ENCODE measurements at regions not wholly inside any gene's neighbourhood (a gene's known extent, or its start where the extent isn't known, plus 50 kb on each side); places are given as distances from the start of the nearest gene placed in this dataset.

DNA sequence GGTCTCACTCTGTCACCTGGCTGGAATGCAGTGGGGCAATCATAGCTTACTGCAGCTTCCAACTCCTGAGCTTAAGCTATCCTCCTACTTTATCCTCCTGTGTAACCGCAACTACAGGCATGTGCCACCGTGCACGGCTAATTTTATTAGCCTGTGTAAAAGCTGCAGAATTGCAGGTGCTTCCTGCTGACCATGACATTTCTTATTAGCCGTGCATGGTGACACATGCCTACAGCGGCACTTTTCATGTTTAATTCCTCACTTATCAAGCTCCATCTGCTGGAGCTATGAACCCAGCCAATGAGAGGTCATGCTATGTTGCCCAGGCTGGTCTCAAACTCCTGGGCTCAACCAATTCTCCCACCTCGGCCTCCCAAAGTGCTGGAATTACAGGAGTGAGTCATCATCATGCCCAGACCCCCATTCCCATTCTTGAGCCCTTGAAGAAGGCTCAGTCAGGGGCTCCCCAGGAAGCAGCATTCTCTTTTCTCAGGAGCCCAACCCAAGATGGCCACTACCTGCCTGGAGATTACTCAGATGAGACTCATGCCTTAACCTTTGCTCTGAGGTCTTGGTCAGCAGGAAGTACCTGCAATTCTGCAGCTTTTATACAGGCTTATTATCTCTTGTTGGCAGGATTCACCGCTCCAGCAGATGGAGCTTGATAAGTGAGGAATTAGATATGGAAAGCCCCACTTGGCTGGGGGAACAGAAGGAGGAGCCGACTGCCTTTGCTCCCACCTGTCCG lies 503.2 kb downstream of the MED13L start:
- H3K27ac ChIP-seq, result no peak overlapping the region
- H3K4me1 ChIP-seq, result no peaks in the 10 kb centered on the region
- H3K27me3 ChIP-seq (ENCODE audit: insufficient read depth in 3 of 3, low read length in 2 of 3), result peaks cover 0 to 3% (median 0%) of the 10 kb centered on the region in 3 donors
- H3K36me3 ChIP-seq (ENCODE audit: insufficient read depth in 1 of 2, low read depth in 1 of 2), result no peaks in the 10 kb centered on the region
- H3K4me3 ChIP-seq, result no peak overlapping the region
- DNase-seq (no peak), ATAC-seq (no peak)
- H3K9me3 ChIP-seq, result peaks cover 6% of the 10 kb centered on the region
- intact Hi-C loops (cut with DNase I), result no loop called here
- TF ChIP-seq, protein P1, sequence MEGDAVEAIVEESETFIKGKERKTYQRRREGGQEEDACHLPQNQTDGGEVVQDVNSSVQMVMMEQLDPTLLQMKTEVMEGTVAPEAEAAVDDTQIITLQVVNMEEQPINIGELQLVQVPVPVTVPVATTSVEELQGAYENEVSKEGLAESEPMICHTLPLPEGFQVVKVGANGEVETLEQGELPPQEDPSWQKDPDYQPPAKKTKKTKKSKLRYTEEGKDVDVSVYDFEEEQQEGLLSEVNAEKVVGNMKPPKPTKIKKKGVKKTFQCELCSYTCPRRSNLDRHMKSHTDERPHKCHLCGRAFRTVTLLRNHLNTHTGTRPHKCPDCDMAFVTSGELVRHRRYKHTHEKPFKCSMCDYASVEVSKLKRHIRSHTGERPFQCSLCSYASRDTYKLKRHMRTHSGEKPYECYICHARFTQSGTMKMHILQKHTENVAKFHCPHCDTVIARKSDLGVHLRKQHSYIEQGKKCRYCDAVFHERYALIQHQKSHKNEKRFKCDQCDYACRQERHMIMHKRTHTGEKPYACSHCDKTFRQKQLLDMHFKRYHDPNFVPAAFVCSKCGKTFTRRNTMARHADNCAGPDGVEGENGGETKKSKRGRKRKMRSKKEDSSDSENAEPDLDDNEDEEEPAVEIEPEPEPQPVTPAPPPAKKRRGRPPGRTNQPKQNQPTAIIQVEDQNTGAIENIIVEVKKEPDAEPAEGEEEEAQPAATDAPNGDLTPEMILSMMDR (IDR thresholded peaks at IDR 0.05), result no peak
- 28 to 34% (median 32%) methylated on average over 9 of the region's 9 CpGs for WGBS, 3 donors

DNA sequence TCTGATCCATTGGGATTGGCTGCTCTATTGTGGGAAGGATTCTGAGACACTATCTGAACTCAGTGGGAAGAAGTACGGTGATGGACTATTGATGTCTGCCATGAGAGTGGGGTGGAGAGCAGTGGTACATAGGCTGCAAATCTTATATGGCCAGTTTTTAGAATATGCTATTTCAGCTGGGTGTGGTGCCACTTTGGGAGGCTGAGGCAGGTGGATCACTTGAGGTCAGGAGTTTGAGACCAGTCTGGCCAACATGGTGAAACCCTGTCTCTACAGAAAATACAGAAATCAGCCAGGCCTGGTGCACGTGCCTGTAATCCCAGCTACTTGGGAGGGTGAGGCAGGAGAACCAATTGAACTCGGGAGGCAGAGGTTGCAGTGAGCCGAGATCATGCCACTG lies 505.9 kb downstream of the MED13L start:
- Histone ChIP-seq H3K36me3 (ENCODE audit: insufficient read depth in 1 of 2, low read depth in 1 of 2) (no peaks in the 10 kb centered on the region), H3K9me3 (peaks cover 6% of the 10 kb centered on the region), H3K27ac (no peak overlapping the region), H3K27me3 (ENCODE audit: insufficient read depth in 3 of 3, low read length in 2 of 3) (peaks cover 0 to 3% (median 0%) of the 10 kb centered on the region in 3 donors), H3K4me1 (no peaks in the 10 kb centered on the region), H3K4me3 (no peak overlapping the region)
- intact Hi-C loops (cut with DNase I), result no loop called here
- ATAC-seq (no peak), DNase-seq (no peak)
- WGBS, 3 donors, result 57 to 75% (median 67%) methylated on average over 4 of the region's 4 CpGs
- TF ChIP-seq, protein P1 (IDR thresholded peaks at IDR 0.05), result no peak

DNA sequence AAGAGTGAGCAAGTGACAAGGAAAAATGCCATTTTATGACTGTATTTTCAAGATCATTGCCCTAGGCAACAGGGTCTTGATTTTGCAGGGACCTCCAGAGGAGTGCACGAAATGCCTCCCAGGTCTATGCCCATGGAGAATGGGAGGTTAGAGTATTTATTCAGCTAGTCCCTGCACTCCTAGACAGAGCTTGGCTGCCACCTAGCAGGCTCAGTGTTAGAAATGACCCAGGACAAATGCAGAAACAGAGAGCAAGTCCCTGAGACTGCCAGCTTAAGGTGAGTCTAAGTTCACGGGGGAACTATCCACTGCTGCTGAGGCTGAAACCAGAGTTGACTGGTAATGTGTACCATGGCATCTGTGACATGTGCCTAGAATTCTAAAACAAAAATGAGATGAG lies 506.4 kb downstream of the MED13L start:
- Histone ChIP-seq H3K9me3 (peaks cover 6% of the 10 kb centered on the region), H3K4me1 (no peaks in the 10 kb centered on the region), H3K27ac (no peak overlapping the region), H3K27me3 (ENCODE audit: insufficient read depth in 3 of 3, low read length in 2 of 3) (peaks cover 0 to 3% (median 0%) of the 10 kb centered on the region in 3 donors), H3K4me3 (no peak overlapping the region), H3K36me3 (ENCODE audit: insufficient read depth in 1 of 2, low read depth in 1 of 2) (no peaks in the 10 kb centered on the region)
- DNase-seq (no peak), ATAC-seq (peak in 2 of 4 donors; percentile 36 to 86)
- intact Hi-C loops (cut with DNase I), result no loop called here
- 21 to 34% (median 26%) methylated on average over 2 of the region's 2 CpGs for WGBS, 3 donors
- TF ChIP-seq, protein P1 (IDR thresholded peaks at IDR 0.05), result no peak

DNA sequence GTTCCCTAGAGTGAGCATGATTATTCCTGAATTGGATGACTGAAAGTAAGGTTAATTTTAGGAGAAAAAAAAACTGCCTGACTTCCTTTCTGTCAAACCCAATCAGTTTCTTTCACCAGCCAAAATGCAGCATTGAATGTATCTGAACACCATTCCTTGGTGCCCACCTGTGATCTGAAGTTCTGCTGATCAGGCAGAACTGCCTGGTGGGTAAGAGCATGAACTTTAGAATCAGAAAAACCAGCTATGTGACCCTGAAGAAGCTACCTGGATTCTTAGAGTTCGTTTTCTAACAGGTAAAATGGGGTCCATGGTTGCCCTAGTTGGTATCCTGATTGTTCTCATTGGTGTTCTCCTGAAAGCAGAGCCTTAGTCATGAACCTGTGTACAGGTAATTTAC lies 506.9 kb downstream of the MED13L start:
- peaks cover 0 to 3% (median 0%) of the 10 kb centered on the region in 3 donors for H3K27me3 ChIP-seq (ENCODE audit: insufficient read depth in 3 of 3, low read length in 2 of 3)
- no peaks in the 10 kb centered on the region for H3K36me3 ChIP-seq (ENCODE audit: insufficient read depth in 1 of 2, low read depth in 1 of 2)
- DNase-seq (no peak), ATAC-seq (no peak)
- intact Hi-C loops (cut with DNase I), result no loop called here
- no peaks in the 10 kb centered on the region for H3K4me1 ChIP-seq
- TF ChIP-seq, protein P1 (IDR thresholded peaks at IDR 0.05), result no peak
- H3K9me3 ChIP-seq, result peaks cover 2% of the 10 kb centered on the region
- H3K27ac ChIP-seq, result no peak overlapping the region
- 39 to 63% (median 39%) methylated on average over 1 of the region's 1 CpG for WGBS, 3 donors
- no peak overlapping the region for H3K4me3 ChIP-seq

DNA sequence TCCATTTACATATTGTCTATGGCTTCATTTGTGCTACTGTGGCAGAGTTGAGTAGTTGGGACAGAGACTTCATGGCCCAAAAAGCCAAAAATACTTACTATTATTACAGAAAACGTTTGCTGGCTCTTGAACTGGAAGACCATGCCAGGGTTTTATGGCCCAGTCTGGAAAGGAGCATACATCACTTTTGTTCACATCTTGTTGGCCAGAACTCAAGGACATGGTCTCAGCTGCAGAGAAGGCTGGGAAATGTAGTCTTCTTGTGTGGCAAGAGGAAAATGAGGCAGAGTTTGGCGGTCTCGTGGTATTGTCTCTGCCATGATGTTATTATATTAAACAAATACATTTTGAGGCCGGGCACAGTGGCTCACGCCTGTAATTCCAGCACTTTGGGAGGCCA lies 509.6 kb downstream of the MED13L start:
- intact Hi-C loops (cut with DNase I), result no loop called here
- Histone ChIP-seq H3K36me3 (ENCODE audit: insufficient read depth in 1 of 2, low read depth in 1 of 2) (no peaks in the 10 kb centered on the region), H3K4me1 (no peaks in the 10 kb centered on the region), H3K4me3 (no peak overlapping the region), H3K27me3 (ENCODE audit: insufficient read depth in 3 of 3, low read length in 2 of 3) (peaks cover 0 to 2% (median 0%) of the 10 kb centered on the region in 3 donors), H3K27ac (no peak overlapping the region), H3K9me3 (no peaks in the 10 kb centered on the region)
- TF ChIP-seq, protein P1 (IDR thresholded peaks at IDR 0.05), result no peak
- no peak for DNase-seq
- ATAC-seq, result no peak
- 55 to 73% (median 62%) methylated on average over 5 of the region's 5 CpGs for WGBS, 3 donors

All from psoas muscle (tissue), 7 donors.